ENCODE measurements at regions not wholly inside any gene's neighbourhood (a gene's known extent, or its start where the extent isn't known, plus 50 kb on each side); places are given as distances from the start of the nearest gene placed in this dataset.

GRCh38 chr4:125084608-125085007, 230.1 kb upstream of the FAT4 start:
- TF ChIP-seq EZH2phosphoT487 (IDR thresholded peaks at IDR 0.05; ENCODE audit: borderline replicate concordance, low read length) (no peak), CTCF (IDR thresholded peaks at IDR 0.05; ENCODE audit: low read depth, low read length, poor library complexity, severe bottlenecking) (no peak)
- Histone ChIP-seq H3K9me2 (replicated peaks; ENCODE audit: control insufficient read depth, low read length) (no peaks in the 10 kb centered on the region), H3K79me2 (ENCODE audit: control insufficient read depth, low read length) (no peaks in the 10 kb centered on the region), H4K20me1 (ENCODE audit: control insufficient read depth, insufficient read depth, low read depth, low read length) (no peaks in the 10 kb centered on the region), H3K4me3 (ENCODE audit: low read length) (no peak overlapping the region), H3K27ac (ENCODE audit: low read depth, low read length) (no peak overlapping the region), H3K4me2 (ENCODE audit: low read length) (no peak overlapping the region), H3K27me3 (ENCODE audit: control insufficient read depth, low read length) (no peaks in the 10 kb centered on the region), H3K9me3 (ENCODE audit: control insufficient read depth, insufficient read depth, low read length) (no peaks in the 10 kb centered on the region), H3K36me3 (ENCODE audit: control insufficient read depth, low read length) (no peaks in the 10 kb centered on the region), H3F3A (ENCODE audit: control insufficient read depth, insufficient read depth) (no peaks in the 10 kb centered on the region), H3K4me1 (ENCODE audit: control insufficient read depth, low read length) (no peaks in the 10 kb centered on the region)

- Histone ChIP-seq H3K9me2 (replicated peaks; ENCODE audit: control insufficient read depth, low read length) (no peaks in the 10 kb centered on the region), H3K9me3 (ENCODE audit: control insufficient read depth, insufficient read depth, low read length) (no peaks in the 10 kb centered on the region), H3K4me2 (ENCODE audit: low read length) (no peak overlapping the region), H3K4me1 (ENCODE audit: control insufficient read depth, low read length) (no peaks in the 10 kb centered on the region), H3K27ac (ENCODE audit: low read depth, low read length) (no peak overlapping the region), H3K4me3 (ENCODE audit: low read length) (no peak overlapping the region), H3K36me3 (ENCODE audit: control insufficient read depth, low read length) (no peaks in the 10 kb centered on the region), H3F3A (ENCODE audit: control insufficient read depth, insufficient read depth) (no peaks in the 10 kb centered on the region), H4K20me1 (ENCODE audit: control insufficient read depth, insufficient read depth, low read depth, low read length) (no peaks in the 10 kb centered on the region), H3K27me3 (ENCODE audit: control insufficient read depth, low read length) (no peaks in the 10 kb centered on the region), H3K79me2 (ENCODE audit: control insufficient read depth, low read length) (no peaks in the 10 kb centered on the region)
- TF ChIP-seq EZH2phosphoT487 (IDR thresholded peaks at IDR 0.05; ENCODE audit: borderline replicate concordance, low read length) (no peak), CTCF (IDR thresholded peaks at IDR 0.05; ENCODE audit: low read depth, low read length, poor library complexity, severe bottlenecking) (no peak)
Observed at GRCh38 chr4:125082729-125083417, 231.9 kb upstream of the FAT4 start.

GRCh38 chr4:125072269-125072668, 242.5 kb upstream of the FAT4 start:
- Histone ChIP-seq H3K4me1 (ENCODE audit: control insufficient read depth, low read length) (no peaks in the 10 kb centered on the region), H3F3A (ENCODE audit: control insufficient read depth, insufficient read depth) (no peaks in the 10 kb centered on the region), H3K36me3 (ENCODE audit: control insufficient read depth, low read length) (no peaks in the 10 kb centered on the region), H4K20me1 (ENCODE audit: control insufficient read depth, insufficient read depth, low read depth, low read length) (no peaks in the 10 kb centered on the region), H3K9me3 (ENCODE audit: control insufficient read depth, insufficient read depth, low read length) (no peaks in the 10 kb centered on the region), H3K4me3 (ENCODE audit: low read length) (no peak overlapping the region), H3K4me2 (ENCODE audit: low read length) (no peak overlapping the region), H3K9me2 (replicated peaks; ENCODE audit: control insufficient read depth, low read length) (no peaks in the 10 kb centered on the region), H3K79me2 (ENCODE audit: control insufficient read depth, low read length) (no peaks in the 10 kb centered on the region), H3K27ac (ENCODE audit: low read depth, low read length) (no peak overlapping the region), H3K27me3 (ENCODE audit: control insufficient read depth, low read length) (no peaks in the 10 kb centered on the region)
- TF ChIP-seq EZH2phosphoT487 (IDR thresholded peaks at IDR 0.05; ENCODE audit: borderline replicate concordance, low read length) (no peak), CTCF (IDR thresholded peaks at IDR 0.05; ENCODE audit: low read depth, low read length, poor library complexity, severe bottlenecking) (no peak)

Data from DOHH2 (cell line).